ENCODE measurements at regions not wholly inside any gene's neighbourhood (a gene's known extent, or its start where the extent isn't known, plus 50 kb on each side); places are given as distances from the start of the nearest gene placed in this dataset.
A peak's percentile ranks its signal among the peaks of the same experiment; 100 is the strongest.
"Not testable (repeated sequence)": the region's sequence is repeated elsewhere in the genome, so short reads cannot be mapped to it uniquely, and the experiment has no call there.

GRCh38 chr3:198096015-198096414 lies 136.0 kb downstream of the LMLN start:
- DNase-seq = no peak

GRCh38 chr3:198097048-198097447 lies 137.0 kb downstream of the LMLN start:
- no peak for DNase-seq

GRCh38 chr3:198098661-198099081 lies 138.7 kb downstream of the LMLN start:
- not testable (repeated sequence) for DNase-seq

GRCh38 chr3:198103070-198103469 lies 143.1 kb downstream of the LMLN start:
- peak; percentile 16 for DNase-seq

- DNase-seq = no peak
Measured at GRCh38 chr3:198106265-198106664, 146.2 kb downstream of the LMLN start.

GRCh38 chr3:198107840-198108734 lies 148.1 kb downstream of the LMLN start:
- no peak for DNase-seq

- DNase-seq = no peak
Measured at GRCh38 chr3:198109883-198110282, 149.9 kb downstream of the LMLN start.

GRCh38 chr3:198112031-198112430 lies 152.0 kb downstream of the LMLN start:
- DNase-seq = no peak

- no peak for DNase-seq
Measured at GRCh38 chr3:198113206-198114053, 153.4 kb downstream of the LMLN start.

- not testable (repeated sequence) for DNase-seq
Measured at GRCh38 chr3:198114516-198114915, 154.5 kb downstream of the LMLN start.

GRCh38 chr3:198122184-198122583 lies 162.2 kb downstream of the LMLN start:
- DNase-seq = not testable (repeated sequence)

- not testable (repeated sequence) for DNase-seq
Measured at GRCh38 chr3:198137038-198137835, 177.2 kb downstream of the LMLN start.

- DNase-seq = not testable (repeated sequence)
Measured at GRCh38 chr3:198138205-198138604, 178.2 kb downstream of the LMLN start.

GRCh38 chr3:198139037-198139436 lies 179.0 kb downstream of the LMLN start:
- DNase-seq = not testable (repeated sequence)

GRCh38 chr3:198139513-198140167 lies 179.6 kb downstream of the LMLN start:
- DNase-seq = not testable (repeated sequence)

- not testable (repeated sequence) for DNase-seq
Measured at GRCh38 chr3:198143300-198144137, 183.5 kb downstream of the LMLN start.

- DNase-seq = not testable (repeated sequence)
Measured at GRCh38 chr3:198145231-198145784, 185.3 kb downstream of the LMLN start.

GRCh38 chr3:198146070-198146469 lies 186.1 kb downstream of the LMLN start:
- DNase-seq = not testable (repeated sequence)

GRCh38 chr3:198146559-198147164 lies 186.6 kb downstream of the LMLN start:
- DNase-seq = not testable (repeated sequence)

- not testable (repeated sequence) for DNase-seq
Measured at GRCh38 chr3:198147213-198147612, 187.2 kb downstream of the LMLN start.

Measured in stimulated activated CD4-positive, alpha-beta T cell treated with anti-CD3 and anti-CD28 coated beads, Interleukin-1b, Interleukin-23, amount 100 ng/mL, for 48 hours (primary cell).